Cardiac muscle cell (in vitro differentiated cells and primary cell): ENCODE measurements at regions not wholly inside any gene's neighbourhood (a gene's known extent, or its start where the extent isn't known, plus 50 kb on each side); places are given as distances from the start of the nearest gene placed in this dataset.

ENCODE experiments used
- DNase-seq, 2 donors: peaks; one replicate each; pipeline versions ENCODE4 v3.0.0 to v3.0.0-alpha.2; 2010 to 2017; ENCODE audit warnings: low read depth in 1 of 2, low spot score in 1 of 2
- H3K27ac ChIP-seq: fragments of 200-600 bp; sonication (generic); 2 replicates; pipeline ENCODE4 v1.5.1; 2016
- H3K27me3 ChIP-seq: fragments of 200-600 bp; sonication (generic); 2 replicates; pipeline ENCODE4 v1.6.0; 2016; ENCODE audit warnings: control low read depth
- H3K36me3 ChIP-seq: fragments of 200-600 bp; sonication (generic); 2 replicates; pipeline ENCODE4 v1.5.1; 2016; ENCODE audit warnings: control low read depth
- H3K4me1 ChIP-seq: fragments of 200-600 bp; sonication (generic); 2 replicates; pipeline ENCODE4 v1.8.1; 2017; ENCODE audit warnings: low read depth, mild to moderate bottlenecking, mixed run types
- H3K4me3 ChIP-seq: fragments of 200-600 bp; sonication (generic); 2 replicates; pipeline ENCODE4 v1.5.1; 2016; ENCODE audit warnings: mild to moderate bottlenecking
- H3K9me3 ChIP-seq: fragments of 200-600 bp; sonication (generic); 2 replicates; pipeline ENCODE4 v1.5.1; 2017; ENCODE audit warnings: low read depth, mild to moderate bottlenecking, control low read depth
- TF ChIP-seq, protein P1 (sequence below): IDR thresholded peaks from 2 replicates; pipeline ENCODE4 v1.5.1; 2012; ENCODE audit warnings: low read depth, mild to moderate bottlenecking, low read length

DNA sequence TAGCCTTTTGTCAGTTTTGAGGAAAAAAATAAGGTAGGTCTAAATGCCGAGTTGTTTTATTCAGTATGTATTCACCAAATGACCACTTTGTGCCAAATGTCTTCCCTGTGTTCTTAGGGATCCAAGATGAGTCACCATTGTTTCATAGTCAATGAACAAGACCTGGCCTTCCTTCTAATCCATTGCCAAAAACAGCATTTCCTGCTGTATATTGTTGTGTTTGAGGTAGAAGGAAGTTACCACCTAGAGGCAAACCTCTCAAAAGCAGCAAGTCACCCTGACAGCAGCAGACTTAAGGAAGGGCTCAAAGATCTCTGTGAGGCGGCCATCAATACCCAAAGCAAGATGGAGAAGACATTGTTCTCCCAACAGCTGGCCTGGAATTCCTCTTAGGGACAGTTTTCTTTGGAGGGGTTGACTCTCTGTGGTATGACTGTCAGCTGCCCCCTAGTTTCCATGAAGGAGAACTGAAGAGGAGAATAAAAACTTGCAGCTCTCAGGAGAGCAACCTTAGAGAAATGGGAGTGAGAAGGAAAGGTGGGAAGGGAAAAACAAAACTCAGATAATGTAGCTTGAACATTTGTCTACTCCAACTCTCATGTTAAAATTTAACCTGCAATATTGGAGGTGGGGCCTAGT, 328.3 kb downstream of the LRATD1 start:
- H3K4me1 ChIP-seq: no peaks in the 10 kb centered on the region
- no peaks in the 10 kb centered on the region for H3K9me3 ChIP-seq
- H3K27me3 ChIP-seq: no peaks in the 10 kb centered on the region
- no peaks in the 10 kb centered on the region for H3K36me3 ChIP-seq
- TF ChIP-seq, protein P1, sequence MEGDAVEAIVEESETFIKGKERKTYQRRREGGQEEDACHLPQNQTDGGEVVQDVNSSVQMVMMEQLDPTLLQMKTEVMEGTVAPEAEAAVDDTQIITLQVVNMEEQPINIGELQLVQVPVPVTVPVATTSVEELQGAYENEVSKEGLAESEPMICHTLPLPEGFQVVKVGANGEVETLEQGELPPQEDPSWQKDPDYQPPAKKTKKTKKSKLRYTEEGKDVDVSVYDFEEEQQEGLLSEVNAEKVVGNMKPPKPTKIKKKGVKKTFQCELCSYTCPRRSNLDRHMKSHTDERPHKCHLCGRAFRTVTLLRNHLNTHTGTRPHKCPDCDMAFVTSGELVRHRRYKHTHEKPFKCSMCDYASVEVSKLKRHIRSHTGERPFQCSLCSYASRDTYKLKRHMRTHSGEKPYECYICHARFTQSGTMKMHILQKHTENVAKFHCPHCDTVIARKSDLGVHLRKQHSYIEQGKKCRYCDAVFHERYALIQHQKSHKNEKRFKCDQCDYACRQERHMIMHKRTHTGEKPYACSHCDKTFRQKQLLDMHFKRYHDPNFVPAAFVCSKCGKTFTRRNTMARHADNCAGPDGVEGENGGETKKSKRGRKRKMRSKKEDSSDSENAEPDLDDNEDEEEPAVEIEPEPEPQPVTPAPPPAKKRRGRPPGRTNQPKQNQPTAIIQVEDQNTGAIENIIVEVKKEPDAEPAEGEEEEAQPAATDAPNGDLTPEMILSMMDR: no peak
- H3K27ac ChIP-seq: no peak overlapping the region
- no peak for DNase-seq
- H3K4me3 ChIP-seq: no peak overlapping the region

DNA sequence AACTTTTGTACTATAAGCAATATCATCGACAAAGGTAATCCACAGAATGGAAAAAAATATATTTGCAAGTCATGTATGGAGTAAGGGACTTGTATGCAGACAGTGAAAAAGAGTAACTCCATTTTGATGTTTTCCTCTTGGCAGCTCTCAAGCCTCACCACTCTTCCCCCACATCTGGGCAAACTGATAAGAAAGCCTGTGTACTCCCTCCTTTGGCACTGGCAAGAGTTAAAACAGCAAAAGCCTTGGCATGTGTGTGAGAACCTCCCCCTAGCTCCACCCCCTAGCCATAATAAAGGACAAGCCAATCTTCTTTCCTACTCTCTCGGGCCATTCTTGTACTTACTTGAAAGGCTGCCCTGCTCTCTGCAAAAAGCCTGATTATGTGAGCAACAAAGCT, 335.2 kb downstream of the LRATD1 start:
- DNase-seq: no peak
- no peaks in the 10 kb centered on the region for H3K4me1 ChIP-seq
- no peak overlapping the region for H3K4me3 ChIP-seq
- no peaks in the 10 kb centered on the region for H3K9me3 ChIP-seq
- H3K36me3 ChIP-seq: no peaks in the 10 kb centered on the region
- H3K27me3 ChIP-seq: no peaks in the 10 kb centered on the region
- TF ChIP-seq, protein P1: no peak
- H3K27ac ChIP-seq: no peak overlapping the region

DNA sequence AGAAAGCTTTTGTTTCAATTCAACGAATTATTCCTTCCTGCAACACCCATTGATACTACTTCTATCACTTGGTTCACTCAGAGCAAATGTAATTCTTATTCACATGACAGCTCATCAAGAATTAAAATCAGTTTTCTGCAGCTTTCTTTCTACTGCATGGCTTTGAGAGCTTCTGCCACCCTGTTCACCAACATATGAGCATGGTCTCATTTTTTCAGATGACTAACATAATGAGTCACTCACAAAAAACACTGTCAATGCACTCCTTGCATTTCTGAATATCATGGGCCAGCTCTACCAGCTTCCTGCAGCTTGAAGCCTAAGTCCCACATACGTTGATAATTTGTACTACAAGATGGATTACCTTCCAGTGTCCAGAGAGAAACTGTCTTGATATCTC, 342.9 kb downstream of the LRATD1 start:
- no peak overlapping the region for H3K27ac ChIP-seq
- TF ChIP-seq, protein P1: no peak
- H3K36me3 ChIP-seq: no peaks in the 10 kb centered on the region
- no peak for DNase-seq
- no peaks in the 10 kb centered on the region for H3K4me1 ChIP-seq
- H3K4me3 ChIP-seq: no peak overlapping the region
- H3K27me3 ChIP-seq: no peaks in the 10 kb centered on the region
- no peaks in the 10 kb centered on the region for H3K9me3 ChIP-seq

DNA sequence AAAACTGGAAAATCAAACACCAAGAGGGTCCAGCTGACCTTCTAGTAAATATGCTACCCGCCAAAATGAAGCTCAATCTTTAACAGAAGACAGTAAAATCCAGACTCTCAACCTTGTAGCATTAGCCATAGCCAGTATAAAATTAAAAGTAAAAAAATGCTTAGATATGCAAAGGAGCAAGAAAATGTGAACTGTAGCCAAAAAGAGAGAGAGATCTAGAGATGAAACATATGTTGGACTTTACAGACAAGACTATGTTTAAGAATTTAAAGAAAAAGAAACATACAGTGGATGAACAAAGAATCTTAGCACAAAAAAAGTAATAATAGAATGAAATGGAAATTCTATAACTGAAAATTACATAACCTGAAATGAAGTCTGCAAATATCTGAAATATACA, 344.5 kb downstream of the LRATD1 start:
- no peaks in the 10 kb centered on the region for H3K4me1 ChIP-seq
- no peak overlapping the region for H3K4me3 ChIP-seq
- no peak overlapping the region for H3K27ac ChIP-seq
- H3K36me3 ChIP-seq: no peaks in the 10 kb centered on the region
- no peaks in the 10 kb centered on the region for H3K9me3 ChIP-seq
- no peaks in the 10 kb centered on the region for H3K27me3 ChIP-seq
- TF ChIP-seq, protein P1: no peak
- DNase-seq: no peak

DNA sequence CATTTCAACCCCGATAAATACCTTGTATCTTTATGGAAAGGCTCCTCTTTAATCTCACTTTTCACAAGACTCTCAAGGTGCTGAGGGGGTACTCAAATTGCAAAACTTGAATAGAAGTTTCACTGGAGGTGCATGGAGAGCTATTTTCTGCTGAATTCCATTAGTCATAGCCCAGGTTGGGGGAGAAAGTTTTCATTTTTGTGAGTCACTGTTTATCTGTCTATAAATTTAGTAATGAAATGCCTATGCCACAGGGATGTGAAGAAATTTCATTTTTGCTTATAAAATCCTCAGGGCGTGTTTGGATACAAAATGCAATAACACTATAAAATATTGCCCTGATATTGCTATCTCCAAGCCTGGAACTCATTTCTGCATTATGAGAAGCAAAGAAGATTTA, 346.3 kb downstream of the LRATD1 start:
- DNase-seq: no peak
- Histone ChIP-seq H3K27me3 (no peaks in the 10 kb centered on the region), H3K27ac (no peak overlapping the region), H3K4me3 (no peak overlapping the region), H3K4me1 (no peaks in the 10 kb centered on the region), H3K9me3 (no peaks in the 10 kb centered on the region), H3K36me3 (no peaks in the 10 kb centered on the region)
- TF ChIP-seq, protein P1: no peak
